ENCODE measurements at regions not wholly inside any gene's neighbourhood (a gene's known extent, or its start where the extent isn't known, plus 50 kb on each side); places are given as distances from the start of the nearest gene placed in this dataset.

- H3K27me3 ChIP-seq (ENCODE audit: control insufficient read depth, insufficient read depth, low read length): no peaks in the 10 kb centered on the region
- DNase-seq (no peak), ATAC-seq (ENCODE audit: low read depth in 2 of 2) (no peak)
- H3K4me1 ChIP-seq (ENCODE audit: control insufficient read depth, insufficient read depth, low read length, poor library complexity, severe bottlenecking): no peaks in the 10 kb centered on the region
- Mint-ChIP-seq H3K27ac (no peak overlapping the region), H3K4me1 (no peaks in the 10 kb centered on the region), H3K27me3 (peaks cover 4% of the 10 kb centered on the region), H3K4me3 (no peak overlapping the region), H3K36me3 (no peaks in the 10 kb centered on the region), H3K9me3 (peaks cover 2 to 39% (median 8%) of the 10 kb centered on the region in 7 donors)
- H3K4me3 ChIP-seq (ENCODE audit: low read depth, low read length): no peak overlapping the region
- no peaks in the 10 kb centered on the region for H3K9me3 ChIP-seq (ENCODE audit: control insufficient read depth in 2 of 2, low read length in 2 of 2)
- H3K36me3 ChIP-seq (ENCODE audit: control insufficient read depth, insufficient read depth, low read length): no peaks in the 10 kb centered on the region
- no peak overlapping the region for H3K27ac ChIP-seq (ENCODE audit: insufficient read depth, low read length, poor library complexity, severe bottlenecking)
Measured at GRCh38 chr16:59213952-59214351, 479.8 kb upstream of the GOT2 start.

GRCh38 chr16:59212492-59213024, 478.4 kb upstream of the GOT2 start:
- no peak overlapping the region for H3K4me3 Mint-ChIP-seq
- no peaks in the 10 kb centered on the region for H3K9me3 ChIP-seq (ENCODE audit: control insufficient read depth in 2 of 2, low read length in 2 of 2)
- peaks cover 4% of the 10 kb centered on the region for H3K27me3 Mint-ChIP-seq
- H3K36me3 Mint-ChIP-seq: no peaks in the 10 kb centered on the region
- no peak overlapping the region for H3K27ac ChIP-seq (ENCODE audit: insufficient read depth, low read length, poor library complexity, severe bottlenecking)
- ATAC-seq (ENCODE audit: low read depth in 2 of 2) (no peak), DNase-seq (no peak)
- no peak overlapping the region for H3K27ac Mint-ChIP-seq
- peaks cover 4 to 38% (median 6%) of the 10 kb centered on the region in 7 donors for H3K9me3 Mint-ChIP-seq
- no peaks in the 10 kb centered on the region for H3K36me3 ChIP-seq (ENCODE audit: control insufficient read depth, insufficient read depth, low read length)
- H3K4me1 Mint-ChIP-seq: no peaks in the 10 kb centered on the region
- no peaks in the 10 kb centered on the region for H3K27me3 ChIP-seq (ENCODE audit: control insufficient read depth, insufficient read depth, low read length)
- no peaks in the 10 kb centered on the region for H3K4me1 ChIP-seq (ENCODE audit: control insufficient read depth, insufficient read depth, low read length, poor library complexity, severe bottlenecking)
- no peak overlapping the region for H3K4me3 ChIP-seq (ENCODE audit: low read depth, low read length)

GRCh38 chr16:59210955-59211541, 476.9 kb upstream of the GOT2 start:
- no peak overlapping the region for H3K4me3 ChIP-seq (ENCODE audit: low read depth, low read length)
- no peaks in the 10 kb centered on the region for H3K36me3 Mint-ChIP-seq
- H3K27ac Mint-ChIP-seq: no peak overlapping the region
- H3K27ac ChIP-seq (ENCODE audit: insufficient read depth, low read length, poor library complexity, severe bottlenecking): no peak overlapping the region
- H3K9me3 ChIP-seq (ENCODE audit: control insufficient read depth in 2 of 2, low read length in 2 of 2): no peaks in the 10 kb centered on the region
- no peaks in the 10 kb centered on the region for H3K4me1 Mint-ChIP-seq
- no peak overlapping the region for H3K4me3 Mint-ChIP-seq
- no peaks in the 10 kb centered on the region for H3K27me3 ChIP-seq (ENCODE audit: control insufficient read depth, insufficient read depth, low read length)
- peaks cover 1% of the 10 kb centered on the region for H3K27me3 Mint-ChIP-seq
- peaks cover 3 to 33% (median 5%) of the 10 kb centered on the region in 7 donors for H3K9me3 Mint-ChIP-seq
- ATAC-seq (ENCODE audit: low read depth in 2 of 2) (no peak), DNase-seq (no peak)
- H3K4me1 ChIP-seq (ENCODE audit: control insufficient read depth, insufficient read depth, low read length, poor library complexity, severe bottlenecking): no peaks in the 10 kb centered on the region
- H3K36me3 ChIP-seq (ENCODE audit: control insufficient read depth, insufficient read depth, low read length): no peaks in the 10 kb centered on the region

- no peaks in the 10 kb centered on the region for H3K9me3 ChIP-seq (ENCODE audit: control insufficient read depth in 2 of 2, low read length in 2 of 2)
- H3K27ac ChIP-seq (ENCODE audit: insufficient read depth, low read length, poor library complexity, severe bottlenecking): no peak overlapping the region
- H3K4me1 ChIP-seq (ENCODE audit: control insufficient read depth, insufficient read depth, low read length, poor library complexity, severe bottlenecking): no peaks in the 10 kb centered on the region
- no peaks in the 10 kb centered on the region for H3K36me3 ChIP-seq (ENCODE audit: control insufficient read depth, insufficient read depth, low read length)
- DNase-seq (no peak), ATAC-seq (ENCODE audit: low read depth in 2 of 2) (no peak)
- no peaks in the 10 kb centered on the region for H3K27me3 ChIP-seq (ENCODE audit: control insufficient read depth, insufficient read depth, low read length)
- no peak overlapping the region for H3K27ac Mint-ChIP-seq
- H3K4me3 Mint-ChIP-seq: no peak overlapping the region
- H3K27me3 Mint-ChIP-seq: no peaks in the 10 kb centered on the region
- peaks cover 1 to 22% (median 7%) of the 10 kb centered on the region in 7 donors for H3K9me3 Mint-ChIP-seq
- H3K4me1 Mint-ChIP-seq: no peaks in the 10 kb centered on the region
- no peaks in the 10 kb centered on the region for H3K36me3 Mint-ChIP-seq
- H3K4me3 ChIP-seq (ENCODE audit: low read depth, low read length): no peak overlapping the region
Measured at GRCh38 chr16:59205403-59205802, 471.3 kb upstream of the GOT2 start.

- H3K4me3 Mint-ChIP-seq: no peak overlapping the region
- H3K9me3 ChIP-seq (ENCODE audit: control insufficient read depth in 2 of 2, low read length in 2 of 2): no peaks in the 10 kb centered on the region
- no peaks in the 10 kb centered on the region for H3K27me3 Mint-ChIP-seq
Measured at GRCh38 chr16:59204589-59204988, 470.5 kb upstream of the GOT2 start.

GRCh38 chr16:59202233-59202862, 468.2 kb upstream of the GOT2 start:
- Mint-ChIP-seq H3K36me3 (no peaks in the 10 kb centered on the region), H3K4me1 (no peaks in the 10 kb centered on the region), H3K9me3 (peaks cover 0 to 18% (median 5%) of the 10 kb centered on the region in 7 donors), H3K27ac (no peak overlapping the region), H3K27me3 (no peaks in the 10 kb centered on the region), H3K4me3 (no peak overlapping the region)
- Histone ChIP-seq H3K4me1 (ENCODE audit: control insufficient read depth, insufficient read depth, low read length, poor library complexity, severe bottlenecking) (no peaks in the 10 kb centered on the region), H3K27ac (ENCODE audit: insufficient read depth, low read length, poor library complexity, severe bottlenecking) (no peak overlapping the region), H3K36me3 (ENCODE audit: control insufficient read depth, insufficient read depth, low read length) (no peaks in the 10 kb centered on the region), H3K4me3 (ENCODE audit: low read depth, low read length) (no peak overlapping the region), H3K9me3 (ENCODE audit: control insufficient read depth in 2 of 2, low read length in 2 of 2) (no peaks in the 10 kb centered on the region), H3K27me3 (ENCODE audit: control insufficient read depth, insufficient read depth, low read length) (no peaks in the 10 kb centered on the region)
- no peak for DNase-seq
- ATAC-seq (ENCODE audit: low read depth in 2 of 2): no peak

More at GRCh38 chr16:59204589-59204988, 470.5 kb upstream of the GOT2 start:
- Mint-ChIP-seq H3K9me3 (peaks cover 1 to 22% (median 7%) of the 10 kb centered on the region in 7 donors), H3K4me1 (no peaks in the 10 kb centered on the region), H3K27ac (no peak overlapping the region), H3K36me3 (no peaks in the 10 kb centered on the region)
- DNase-seq (no peak), ATAC-seq (ENCODE audit: low read depth in 2 of 2) (no peak)
- Histone ChIP-seq H3K27ac (ENCODE audit: insufficient read depth, low read length, poor library complexity, severe bottlenecking) (no peak overlapping the region), H3K27me3 (ENCODE audit: control insufficient read depth, insufficient read depth, low read length) (no peaks in the 10 kb centered on the region), H3K36me3 (ENCODE audit: control insufficient read depth, insufficient read depth, low read length) (no peaks in the 10 kb centered on the region), H3K4me1 (ENCODE audit: control insufficient read depth, insufficient read depth, low read length, poor library complexity, severe bottlenecking) (no peaks in the 10 kb centered on the region), H3K4me3 (ENCODE audit: low read depth, low read length) (no peak overlapping the region)

- ATAC-seq (ENCODE audit: low read depth in 2 of 2) (no peak), DNase-seq (no peak)
- H3K9me3 ChIP-seq (ENCODE audit: control insufficient read depth in 2 of 2, low read length in 2 of 2): no peaks in the 10 kb centered on the region
- H3K36me3 Mint-ChIP-seq: no peaks in the 10 kb centered on the region
- no peak overlapping the region for H3K27ac Mint-ChIP-seq
- H3K9me3 Mint-ChIP-seq: peaks cover 0 to 15% (median 3%) of the 10 kb centered on the region in 7 donors
- H3K27me3 ChIP-seq (ENCODE audit: control insufficient read depth, insufficient read depth, low read length): no peaks in the 10 kb centered on the region
- H3K27ac ChIP-seq (ENCODE audit: insufficient read depth, low read length, poor library complexity, severe bottlenecking): no peak overlapping the region
- H3K4me1 ChIP-seq (ENCODE audit: control insufficient read depth, insufficient read depth, low read length, poor library complexity, severe bottlenecking): no peaks in the 10 kb centered on the region
- H3K36me3 ChIP-seq (ENCODE audit: control insufficient read depth, insufficient read depth, low read length): no peaks in the 10 kb centered on the region
- no peak overlapping the region for H3K4me3 Mint-ChIP-seq
- no peaks in the 10 kb centered on the region for H3K4me1 Mint-ChIP-seq
- no peak overlapping the region for H3K4me3 ChIP-seq (ENCODE audit: low read depth, low read length)
- H3K27me3 Mint-ChIP-seq: no peaks in the 10 kb centered on the region
Measured at GRCh38 chr16:59201821-59202220, 467.7 kb upstream of the GOT2 start.

- Mint-ChIP-seq H3K27me3 (no peaks in the 10 kb centered on the region), H3K36me3 (no peaks in the 10 kb centered on the region)
- H3K36me3 ChIP-seq (ENCODE audit: control insufficient read depth, insufficient read depth, low read length): no peaks in the 10 kb centered on the region
Measured at GRCh38 chr16:59201160-59201559, 467.0 kb upstream of the GOT2 start.

More at GRCh38 chr16:59201160-59201559, 467.0 kb upstream of the GOT2 start:
- no peaks in the 10 kb centered on the region for H3K9me3 ChIP-seq (ENCODE audit: control insufficient read depth in 2 of 2, low read length in 2 of 2)
- no peak overlapping the region for H3K4me3 ChIP-seq (ENCODE audit: low read depth, low read length)
- H3K27me3 ChIP-seq (ENCODE audit: control insufficient read depth, insufficient read depth, low read length): no peaks in the 10 kb centered on the region
- ATAC-seq (ENCODE audit: low read depth in 2 of 2) (no peak), DNase-seq (no peak)
- Mint-ChIP-seq H3K9me3 (peaks cover 0 to 15% (median 3%) of the 10 kb centered on the region in 7 donors), H3K27ac (no peak overlapping the region), H3K4me1 (no peaks in the 10 kb centered on the region), H3K4me3 (no peak overlapping the region)
- H3K4me1 ChIP-seq (ENCODE audit: control insufficient read depth, insufficient read depth, low read length, poor library complexity, severe bottlenecking): no peaks in the 10 kb centered on the region
- H3K27ac ChIP-seq (ENCODE audit: insufficient read depth, low read length, poor library complexity, severe bottlenecking): no peak overlapping the region

Data from CD4-positive, CD25-positive, alpha-beta regulatory T cell (primary cell).